ENCODE measurements at regions not wholly inside any gene's neighbourhood (a gene's known extent, or its start where the extent isn't known, plus 50 kb on each side); places are given as distances from the start of the nearest gene placed in this dataset.

- H3K9me3 ChIP-seq (ENCODE audit: low read length) = no peaks in the 10 kb centered on the region
- no peaks in the 10 kb centered on the region for H3K9me2 ChIP-seq (ENCODE audit: low read depth, low read length)
- no peaks in the 10 kb centered on the region for H3K4me1 ChIP-seq (ENCODE audit: insufficient read depth, low read length, severe bottlenecking)
- no peak overlapping the region for H3K4me2 ChIP-seq (ENCODE audit: low read length)
- H3K27ac ChIP-seq (ENCODE audit: low read depth, low read length, poor library complexity, severe bottlenecking) = no peak overlapping the region
- H3K9ac ChIP-seq (ENCODE audit: low read length) = no peak overlapping the region
- no peaks in the 10 kb centered on the region for H3F3A ChIP-seq (ENCODE audit: insufficient read depth, low read length)
- H3K79me2 ChIP-seq (ENCODE audit: insufficient read depth, low read length) = no peaks in the 10 kb centered on the region
- TF ChIP-seq CTCF (IDR thresholded peaks at IDR 0.05; ENCODE audit: low read length) (no peak), EZH2 (IDR thresholded peaks at IDR 0.05; ENCODE audit: borderline replicate concordance, low read length) (no peak)
- H4K20me1 ChIP-seq (ENCODE audit: insufficient read depth, low read length) = no peaks in the 10 kb centered on the region
- H3K27me3 ChIP-seq (ENCODE audit: insufficient read depth, low read length) = no peaks in the 10 kb centered on the region
- no peaks in the 10 kb centered on the region for H3K36me3 ChIP-seq (ENCODE audit: insufficient read depth, low read length)
- no peak overlapping the region for H2AFZ ChIP-seq (ENCODE audit: low read length)
- H3K4me3 ChIP-seq (ENCODE audit: low read depth, low read length, poor library complexity, severe bottlenecking) = no peak overlapping the region
Measured at GRCh38 chr2:16394986-16395550, 270.6 kb downstream of the CYRIA start.

DNA sequence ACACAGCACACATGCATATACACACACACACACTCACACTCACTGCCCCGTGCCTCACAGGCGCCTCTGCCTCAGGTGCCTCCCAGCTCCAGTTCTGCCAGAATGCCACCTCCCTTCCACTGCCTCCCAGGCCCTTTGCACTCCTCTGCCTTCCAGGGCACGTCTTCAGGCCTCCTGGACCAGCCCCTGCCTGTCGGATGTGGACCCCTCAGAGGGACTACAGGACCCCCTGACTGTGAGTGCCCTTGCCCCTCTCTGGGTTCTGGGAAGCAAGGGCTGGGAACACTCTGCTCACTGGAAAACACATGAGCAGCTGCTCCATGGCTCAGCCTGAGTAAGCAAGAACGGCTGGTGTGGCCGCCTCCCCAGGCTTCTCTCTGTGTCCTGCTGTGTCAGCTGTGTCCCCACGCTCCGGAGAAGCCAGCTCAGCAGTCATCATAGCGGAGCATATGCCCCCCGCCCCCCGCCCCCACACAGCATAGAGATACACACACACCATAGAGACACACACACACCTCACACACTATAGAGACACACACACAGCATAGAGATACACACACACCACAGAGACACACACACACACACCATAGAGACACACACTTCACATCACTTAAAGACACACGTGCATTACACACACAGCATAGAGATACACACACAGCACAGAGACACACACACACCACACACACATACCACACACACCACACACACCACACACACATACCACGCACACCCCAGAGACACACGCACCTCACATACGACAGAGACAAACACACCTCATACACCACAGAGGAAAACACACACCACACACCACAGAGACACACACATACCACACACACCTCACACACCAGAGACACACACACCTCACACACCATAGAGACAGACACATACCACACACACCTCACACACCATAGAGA, 271.3 kb downstream of the CYRIA start:
- no peaks in the 10 kb centered on the region for H3K9me2 ChIP-seq (ENCODE audit: low read depth, low read length)
- no peak overlapping the region for H3K4me2 ChIP-seq (ENCODE audit: low read length)
- no peaks in the 10 kb centered on the region for H3K36me3 ChIP-seq (ENCODE audit: insufficient read depth, low read length)
- no peak overlapping the region for H3K27ac ChIP-seq (ENCODE audit: low read depth, low read length, poor library complexity, severe bottlenecking)
- H3K79me2 ChIP-seq (ENCODE audit: insufficient read depth, low read length) = no peaks in the 10 kb centered on the region
- H3K4me1 ChIP-seq (ENCODE audit: insufficient read depth, low read length, severe bottlenecking) = no peaks in the 10 kb centered on the region
- no peak overlapping the region for H2AFZ ChIP-seq (ENCODE audit: low read length)
- H3K4me3 ChIP-seq (ENCODE audit: low read depth, low read length, poor library complexity, severe bottlenecking) = no peak overlapping the region
- no peaks in the 10 kb centered on the region for H4K20me1 ChIP-seq (ENCODE audit: insufficient read depth, low read length)
- no peaks in the 10 kb centered on the region for H3K27me3 ChIP-seq (ENCODE audit: insufficient read depth, low read length)
- TF ChIP-seq CTCF (IDR thresholded peaks at IDR 0.05; ENCODE audit: low read length) (no peak), EZH2 (IDR thresholded peaks at IDR 0.05; ENCODE audit: borderline replicate concordance, low read length) (no peak)
- no peaks in the 10 kb centered on the region for H3F3A ChIP-seq (ENCODE audit: insufficient read depth, low read length)
- H3K9ac ChIP-seq (ENCODE audit: low read length) = no peak overlapping the region
- no peaks in the 10 kb centered on the region for H3K9me3 ChIP-seq (ENCODE audit: low read length)

- Histone ChIP-seq H3K36me3 (ENCODE audit: insufficient read depth, low read length) (no peaks in the 10 kb centered on the region), H3F3A (ENCODE audit: insufficient read depth, low read length) (no peaks in the 10 kb centered on the region), H3K79me2 (ENCODE audit: insufficient read depth, low read length) (no peaks in the 10 kb centered on the region), H3K27ac (ENCODE audit: low read depth, low read length, poor library complexity, severe bottlenecking) (no peak overlapping the region), H3K9me3 (ENCODE audit: low read length) (no peaks in the 10 kb centered on the region), H3K9ac (ENCODE audit: low read length) (no peak overlapping the region), H3K4me2 (ENCODE audit: low read length) (no peak overlapping the region), H4K20me1 (ENCODE audit: insufficient read depth, low read length) (no peaks in the 10 kb centered on the region), H2AFZ (ENCODE audit: low read length) (no peak overlapping the region), H3K4me3 (ENCODE audit: low read depth, low read length, poor library complexity, severe bottlenecking) (no peak overlapping the region), H3K27me3 (ENCODE audit: insufficient read depth, low read length) (no peaks in the 10 kb centered on the region), H3K9me2 (ENCODE audit: low read depth, low read length) (no peaks in the 10 kb centered on the region), H3K4me1 (ENCODE audit: insufficient read depth, low read length, severe bottlenecking) (no peaks in the 10 kb centered on the region)
- TF ChIP-seq EZH2 (IDR thresholded peaks at IDR 0.05; ENCODE audit: borderline replicate concordance, low read length) (no peak), CTCF (IDR thresholded peaks at IDR 0.05; ENCODE audit: low read length) (no peak)
Measured at GRCh38 chr2:16393500-16394071, 272.0 kb downstream of the CYRIA start.
